SK-N-SH (cell line): ENCODE measurements at regions not wholly inside any gene's neighbourhood (a gene's known extent, or its start where the extent isn't known, plus 50 kb on each side); places are given as distances from the start of the nearest gene placed in this dataset.

Experiments
- CTCF ChIA-PET: fragments of 300-600, 350-600 bp; formaldehyde crosslinking; extraction: SDS; loops from one replicate; lab custom pipeline; 2021; lab: Yijun Ruan, JAX
- POLR2A ChIA-PET: fragments of 350-600 bp; sonication (Branson Sonifier 250); formaldehyde crosslinking; extraction: SDS; loops from one replicate; lab custom pipeline; 2020; ENCODE audit warnings: antibody characterized with exemption, inconsistent platforms; lab: Yijun Ruan, JAX
- DNase-seq: peaks from one replicate; pipeline ENCODE4 v3.0.0; 2012
- H2AFZ ChIP-seq: fragments of 200-600 bp; sonication (generic); 2 replicates; pipeline ENCODE4 v1.8.1; 2016; ENCODE audit warnings: antibody characterized with exemption, mild to moderate bottlenecking, low read depth
- H3F3A ChIP-seq: fragments of 200-600 bp; sonication (generic); replicated peaks from 2 replicates; pipeline ENCODE3; 2016; ENCODE audit warnings: antibody characterized with exemption, mild to moderate bottlenecking; ENCODE audit not compliant: insufficient read depth
- H3K27ac ChIP-seq, 2 experiments: fragments of 200-500 bp in 1 of 2; fragments of 200-600 bp in 1 of 2; sonication (Bioruptor generic) in 1 of 2; sonication (generic), shearing (Covaris generic) in 1 of 2; 2 replicates each; pipeline versions ENCODE4 v1.5.1 to v1.6.1; 2014 to 2016; ENCODE audit warnings: low read depth in 2 of 2, inconsistent platforms in 1 of 2, low read length in 1 of 2, mild to moderate bottlenecking in 1 of 2, mixed read lengths in 1 of 2
- H3K27me3 ChIP-seq: fragments of 200-600 bp; sonication (generic), shearing (Covaris generic); 2 replicates; pipeline ENCODE4 v1.6.1; 2016; ENCODE audit warnings: mixed run types; ENCODE audit not compliant: insufficient read depth
- H3K36me3 ChIP-seq, 2 experiments: fragments of 200-500 bp in 1 of 2; fragments of 200-600 bp in 1 of 2; sonication (Bioruptor generic) in 1 of 2; sonication (generic) in 1 of 2; replicated peaks in 1 of 2; 2 replicates each; pipeline versions ENCODE3 to v1.5.1; 2014 to 2016; ENCODE audit warnings: low read length in 1 of 2, mild to moderate bottlenecking in 1 of 2; ENCODE audit not compliant: insufficient read depth in 2 of 2, control insufficient read depth in 1 of 2
- H3K4me1 ChIP-seq, 2 experiments: fragments of 200-500 bp in 1 of 2; fragments of 200-600 bp in 1 of 2; sonication (Bioruptor generic) in 1 of 2; sonication (generic), shearing (Covaris generic) in 1 of 2; 2 replicates each; pipeline versions ENCODE4 v1.5.1 to v1.6.1; 2014 to 2016; ENCODE audit warnings: low read depth in 1 of 2, low read length in 1 of 2, mixed run types in 1 of 2; ENCODE audit not compliant: insufficient read depth in 2 of 2, control insufficient read depth in 1 of 2
- H3K4me2 ChIP-seq: fragments of 200-600 bp; sonication (generic), shearing (Covaris generic); 2 replicates; pipeline ENCODE4 v1.6.1; 2017; ENCODE audit warnings: mixed run types
- H3K4me3 ChIP-seq, 2 experiments: fragments of 200-500 bp in 1 of 2; fragments of 200-600 bp in 1 of 2; sonication (Bioruptor generic) in 1 of 2; sonication (generic), shearing (Covaris generic) in 1 of 2; 2 replicates each; pipeline versions ENCODE4 v1.5.1 to v1.8.1; 2014 to 2016; ENCODE audit warnings: low read depth in 2 of 2, inconsistent platforms in 1 of 2, low read length in 1 of 2, mild to moderate bottlenecking in 1 of 2, mixed read lengths in 1 of 2, moderate library complexity in 1 of 2
- H3K79me2 ChIP-seq: fragments of 200-600 bp; sonication (generic); 2 replicates; pipeline ENCODE4 v1.8.1; 2017; ENCODE audit warnings: mild to moderate bottlenecking; ENCODE audit not compliant: insufficient read depth
- H3K9ac ChIP-seq: fragments of 200-600 bp; sonication (generic); 2 replicates; pipeline ENCODE4 v1.6.1; 2017; ENCODE audit warnings: mixed run types
- H3K9me2 ChIP-seq: fragments of 200-600 bp; sonication (generic); 2 replicates; pipeline ENCODE4 v1.6.1; 2017; ENCODE audit warnings: mixed run types
- H3K9me3 ChIP-seq: fragments of 200-600 bp; sonication (generic); 2 replicates; pipeline ENCODE4 v1.6.1; 2017; ENCODE audit warnings: mixed run types, mild to moderate bottlenecking, moderate library complexity
- H4K20me1 ChIP-seq: fragments of 200-600 bp; sonication (generic); 2 replicates; pipeline ENCODE4 v1.6.1; 2017; ENCODE audit warnings: mild to moderate bottlenecking, mixed run types; ENCODE audit not compliant: insufficient read depth
- CHD2 ChIP-seq: fragments of 150-350 bp; IDR thresholded peaks from 2 replicates; pipeline ENCODE4 v1.6.1; 2018; ENCODE audit warnings: low read length; ENCODE audit not compliant: partially characterized antibody
- ELF1 ChIP-seq: IDR thresholded peaks from 2 replicates; pipeline ENCODE4 v1.4.0; 2012
- EZH2phosphoT487 ChIP-seq: fragments of 200-600 bp; sonication (generic); IDR thresholded peaks from 2 replicates; pipeline ENCODE4 v1.6.1; 2017; ENCODE audit warnings: low read depth, mixed run types, mild to moderate bottlenecking, antibody characterized with exemption, moderate library complexity, borderline replicate concordance
- FOXJ3 ChIP-seq: sonication (generic); formaldehyde crosslinking; IDR thresholded peaks from 2 replicates; pipeline ENCODE4 v1.5.1; 2020; ENCODE audit warnings: mild to moderate bottlenecking, missing genetic modification reagents
- FOXM1 ChIP-seq: IDR thresholded peaks from 2 replicates; pipeline ENCODE4 v1.4.0; 2012; ENCODE audit warnings: low read depth, mild to moderate bottlenecking
- MEF2A ChIP-seq: IDR thresholded peaks from 2 replicates; pipeline ENCODE4 v1.4.0; 2012; ENCODE audit warnings: low read depth, borderline replicate concordance
- POLR2AphosphoS5 ChIP-seq: IDR thresholded peaks from 2 replicates; pipeline ENCODE4 v1.6.1; 2012; ENCODE audit warnings: low read depth, low read length
- RAD21 ChIP-seq: IDR thresholded peaks from 2 replicates; pipeline ENCODE4 v1.6.1; 2012; ENCODE audit warnings: mild to moderate bottlenecking, low read length
- RFX5 ChIP-seq: IDR thresholded peaks from 2 replicates; pipeline ENCODE4 v1.6.1; 2012; ENCODE audit warnings: mild to moderate bottlenecking, improper control_type of control experiment, low read length
- RXRA ChIP-seq: IDR thresholded peaks from 2 replicates; pipeline ENCODE4 v1.4.0; 2012; ENCODE audit warnings: low read depth, mild to moderate bottlenecking, borderline replicate concordance
- SMC3 ChIP-seq: IDR thresholded peaks from 2 replicates; pipeline ENCODE4 v1.6.1; 2012; ENCODE audit warnings: low read depth, low read length, improper control_type of control experiment
- TEAD4 ChIP-seq: IDR thresholded peaks from 2 replicates; pipeline ENCODE4 v1.4.0; 2012; ENCODE audit warnings: mild to moderate bottlenecking, borderline replicate concordance; ENCODE audit not compliant: insufficient read depth
- YY1 ChIP-seq: IDR thresholded peaks from 2 replicates; pipeline ENCODE4 v1.4.0; 2012; ENCODE audit warnings: low read depth, mild to moderate bottlenecking
- WGBS: methylation state at CpG from one replicate; pipeline ENCODE4 v1.1.6; 2017; ENCODE audit warnings: low lambda C conversion rate; 5-methylcytosine and 5-hydroxymethylcytosine counted together
- TF ChIP-seq, protein P1 (sequence below): fragments of 200-600 bp; sonication (generic); IDR thresholded peaks from 2 replicates; pipeline ENCODE4 v1.6.1; 2017; ENCODE audit warnings: antibody characterized with exemption, mild to moderate bottlenecking, moderate library complexity
- TF ChIP-seq, protein P2 (sequence below): fragments of 150-350 bp; IDR thresholded peaks from 2 replicates; pipeline ENCODE4 v1.6.1; 2016; ENCODE audit warnings: mild to moderate bottlenecking, low read depth, low read length
- TF ChIP-seq, protein P3 (sequence below): fragments of 150-350 bp; IDR thresholded peaks from 2 replicates; pipeline ENCODE4 v1.6.1; 2017; ENCODE audit warnings: antibody characterized with exemption, low read length, low read depth, borderline replicate concordance
- TF ChIP-seq, protein P4 (sequence below): IDR thresholded peaks from 2 replicates; pipeline ENCODE4; 2012
- TF ChIP-seq, protein P5 (sequence below): IDR thresholded peaks from 2 replicates; pipeline ENCODE4 v1.4.0; 2012; ENCODE audit warnings: low read depth, borderline replicate concordance

DNA sequence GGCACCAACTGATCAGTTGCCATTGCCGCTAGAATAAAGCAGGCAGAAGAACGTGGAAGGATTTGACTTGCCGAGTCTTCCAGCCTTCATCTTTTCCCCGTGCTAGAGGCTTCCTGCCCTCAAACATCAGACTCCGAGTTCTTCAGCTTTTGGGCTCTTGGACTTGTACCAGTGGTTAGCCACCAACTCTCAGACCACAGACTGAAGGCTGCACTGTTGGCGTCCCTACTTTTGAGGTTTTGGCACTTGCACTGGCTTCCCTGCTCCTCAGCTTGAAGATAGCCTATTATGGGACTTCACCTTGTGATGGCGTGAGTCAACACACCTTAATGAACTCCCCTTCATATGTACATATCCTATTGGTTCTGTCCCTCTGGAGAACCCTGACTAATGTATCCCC is 57.3 kb upstream of the KCND2 start:
- no peak for DNase-seq
- POLR2A ChIA-PET, result no interaction called here
- no peaks in the 10 kb centered on the region for H3F3A ChIP-seq
- no peaks in the 10 kb centered on the region for H3K4me1 ChIP-seq
- 0% methylated on average over 7 of the region's 7 CpGs for WGBS
- no peak overlapping the region for H3K27ac ChIP-seq
- TF ChIP-seq FOXJ3, result no peak
- TF ChIP-seq YY1, result no peak
- TF ChIP-seq POLR2AphosphoS5, result no peak
- TF ChIP-seq MEF2A, result no peak
- no peak for TF ChIP-seq RFX5
- no peak for TF ChIP-seq RXRA
- TF ChIP-seq, protein P1, sequence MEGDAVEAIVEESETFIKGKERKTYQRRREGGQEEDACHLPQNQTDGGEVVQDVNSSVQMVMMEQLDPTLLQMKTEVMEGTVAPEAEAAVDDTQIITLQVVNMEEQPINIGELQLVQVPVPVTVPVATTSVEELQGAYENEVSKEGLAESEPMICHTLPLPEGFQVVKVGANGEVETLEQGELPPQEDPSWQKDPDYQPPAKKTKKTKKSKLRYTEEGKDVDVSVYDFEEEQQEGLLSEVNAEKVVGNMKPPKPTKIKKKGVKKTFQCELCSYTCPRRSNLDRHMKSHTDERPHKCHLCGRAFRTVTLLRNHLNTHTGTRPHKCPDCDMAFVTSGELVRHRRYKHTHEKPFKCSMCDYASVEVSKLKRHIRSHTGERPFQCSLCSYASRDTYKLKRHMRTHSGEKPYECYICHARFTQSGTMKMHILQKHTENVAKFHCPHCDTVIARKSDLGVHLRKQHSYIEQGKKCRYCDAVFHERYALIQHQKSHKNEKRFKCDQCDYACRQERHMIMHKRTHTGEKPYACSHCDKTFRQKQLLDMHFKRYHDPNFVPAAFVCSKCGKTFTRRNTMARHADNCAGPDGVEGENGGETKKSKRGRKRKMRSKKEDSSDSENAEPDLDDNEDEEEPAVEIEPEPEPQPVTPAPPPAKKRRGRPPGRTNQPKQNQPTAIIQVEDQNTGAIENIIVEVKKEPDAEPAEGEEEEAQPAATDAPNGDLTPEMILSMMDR, result no peak
- TF ChIP-seq RAD21, result no peak
- no peak for TF ChIP-seq FOXM1
- no peak for TF ChIP-seq ELF1
- TF ChIP-seq, protein P2, sequence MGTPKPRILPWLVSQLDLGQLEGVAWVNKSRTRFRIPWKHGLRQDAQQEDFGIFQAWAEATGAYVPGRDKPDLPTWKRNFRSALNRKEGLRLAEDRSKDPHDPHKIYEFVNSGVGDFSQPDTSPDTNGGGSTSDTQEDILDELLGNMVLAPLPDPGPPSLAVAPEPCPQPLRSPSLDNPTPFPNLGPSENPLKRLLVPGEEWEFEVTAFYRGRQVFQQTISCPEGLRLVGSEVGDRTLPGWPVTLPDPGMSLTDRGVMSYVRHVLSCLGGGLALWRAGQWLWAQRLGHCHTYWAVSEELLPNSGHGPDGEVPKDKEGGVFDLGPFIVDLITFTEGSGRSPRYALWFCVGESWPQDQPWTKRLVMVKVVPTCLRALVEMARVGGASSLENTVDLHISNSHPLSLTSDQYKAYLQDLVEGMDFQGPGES, result no peak
- TF ChIP-seq CHD2, result no peak
- no peak for TF ChIP-seq EZH2phosphoT487
- TF ChIP-seq TEAD4, result no peak
- TF ChIP-seq SMC3, result no peak
- no peaks in the 10 kb centered on the region for H4K20me1 ChIP-seq
- no peaks in the 10 kb centered on the region for H3K36me3 ChIP-seq
- no peaks in the 10 kb centered on the region for H3K27me3 ChIP-seq
- H3K9me3 ChIP-seq, result no peaks in the 10 kb centered on the region
- H3K79me2 ChIP-seq, result no peaks in the 10 kb centered on the region
- CTCF ChIA-PET, result no interaction called here
- no peak overlapping the region for H2AFZ ChIP-seq
- no peak overlapping the region for H3K9ac ChIP-seq
- no peak overlapping the region for H3K4me3 ChIP-seq
- H3K9me2 ChIP-seq, result no peaks in the 10 kb centered on the region
- H3K4me2 ChIP-seq, result no peak overlapping the region

DNA sequence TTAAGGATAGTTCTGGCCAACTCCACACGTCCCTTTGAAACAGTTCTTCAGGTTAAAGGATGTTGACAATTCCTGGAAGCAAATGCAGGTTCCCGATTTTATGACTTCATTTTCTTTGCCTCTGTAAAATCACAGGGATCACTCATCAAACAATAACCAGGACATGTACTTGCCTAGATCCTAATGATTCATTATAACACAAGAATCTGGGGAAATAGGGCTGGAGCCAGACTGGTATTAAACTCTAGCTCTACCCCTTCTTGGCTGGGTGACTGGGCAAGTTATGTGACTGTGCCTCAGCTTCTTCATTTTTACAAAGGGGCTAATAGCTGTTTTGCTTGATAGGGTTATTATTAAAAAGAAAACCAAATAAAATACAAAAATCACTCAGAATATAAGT is 56.0 kb upstream of the KCND2 start:
- ChIA-PET CTCF (no interaction called here), POLR2A (no interaction called here)
- no peak overlapping the region for H2AFZ ChIP-seq
- H3K9me3 ChIP-seq, result no peaks in the 10 kb centered on the region
- H3K36me3 ChIP-seq, result no peaks in the 10 kb centered on the region
- H3K4me3 ChIP-seq, result no peak overlapping the region
- no peak overlapping the region for H3K4me2 ChIP-seq
- no peak overlapping the region for H3K27ac ChIP-seq
- H3K79me2 ChIP-seq, result no peaks in the 10 kb centered on the region
- H3F3A ChIP-seq, result no peaks in the 10 kb centered on the region
- no peaks in the 10 kb centered on the region for H3K27me3 ChIP-seq
- H3K9me2 ChIP-seq, result no peaks in the 10 kb centered on the region
- H4K20me1 ChIP-seq, result no peaks in the 10 kb centered on the region
- DNase-seq, result no peak
- no peaks in the 10 kb centered on the region for H3K4me1 ChIP-seq
- H3K9ac ChIP-seq, result no peak overlapping the region
- 2% methylated on average over 2 of the region's 2 CpGs for WGBS
- TF ChIP-seq, protein P3, sequence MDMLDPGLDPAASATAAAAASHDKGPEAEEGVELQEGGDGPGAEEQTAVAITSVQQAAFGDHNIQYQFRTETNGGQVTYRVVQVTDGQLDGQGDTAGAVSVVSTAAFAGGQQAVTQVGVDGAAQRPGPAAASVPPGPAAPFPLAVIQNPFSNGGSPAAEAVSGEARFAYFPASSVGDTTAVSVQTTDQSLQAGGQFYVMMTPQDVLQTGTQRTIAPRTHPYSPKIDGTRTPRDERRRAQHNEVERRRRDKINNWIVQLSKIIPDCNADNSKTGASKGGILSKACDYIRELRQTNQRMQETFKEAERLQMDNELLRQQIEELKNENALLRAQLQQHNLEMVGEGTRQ, result no peak
- TF ChIP-seq, protein P2, result no peak
- TF ChIP-seq EZH2phosphoT487 (no peak), RFX5 (no peak), SMC3 (no peak)
- TF ChIP-seq, protein P4, sequence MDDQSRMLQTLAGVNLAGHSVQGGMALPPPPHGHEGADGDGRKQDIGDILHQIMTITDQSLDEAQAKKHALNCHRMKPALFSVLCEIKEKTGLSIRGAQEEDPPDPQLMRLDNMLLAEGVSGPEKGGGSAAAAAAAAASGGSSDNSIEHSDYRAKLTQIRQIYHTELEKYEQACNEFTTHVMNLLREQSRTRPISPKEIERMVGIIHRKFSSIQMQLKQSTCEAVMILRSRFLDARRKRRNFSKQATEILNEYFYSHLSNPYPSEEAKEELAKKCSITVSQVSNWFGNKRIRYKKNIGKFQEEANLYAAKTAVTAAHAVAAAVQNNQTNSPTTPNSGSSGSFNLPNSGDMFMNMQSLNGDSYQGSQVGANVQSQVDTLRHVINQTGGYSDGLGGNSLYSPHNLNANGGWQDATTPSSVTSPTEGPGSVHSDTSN, result no peak
- TF ChIP-seq, protein P5, sequence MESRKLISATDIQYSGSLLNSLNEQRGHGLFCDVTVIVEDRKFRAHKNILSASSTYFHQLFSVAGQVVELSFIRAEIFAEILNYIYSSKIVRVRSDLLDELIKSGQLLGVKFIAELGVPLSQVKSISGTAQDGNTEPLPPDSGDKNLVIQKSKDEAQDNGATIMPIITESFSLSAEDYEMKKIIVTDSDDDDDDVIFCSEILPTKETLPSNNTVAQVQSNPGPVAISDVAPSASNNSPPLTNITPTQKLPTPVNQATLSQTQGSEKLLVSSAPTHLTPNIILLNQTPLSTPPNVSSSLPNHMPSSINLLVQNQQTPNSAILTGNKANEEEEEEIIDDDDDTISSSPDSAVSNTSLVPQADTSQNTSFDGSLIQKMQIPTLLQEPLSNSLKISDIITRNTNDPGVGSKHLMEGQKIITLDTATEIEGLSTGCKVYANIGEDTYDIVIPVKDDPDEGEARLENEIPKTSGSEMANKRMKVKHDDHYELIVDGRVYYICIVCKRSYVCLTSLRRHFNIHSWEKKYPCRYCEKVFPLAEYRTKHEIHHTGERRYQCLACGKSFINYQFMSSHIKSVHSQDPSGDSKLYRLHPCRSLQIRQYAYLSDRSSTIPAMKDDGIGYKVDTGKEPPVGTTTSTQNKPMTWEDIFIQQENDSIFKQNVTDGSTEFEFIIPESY, result no peak
